Endothelial cell of umbilical vein (primary cell): ENCODE measurements at regions not wholly inside any gene's neighbourhood (a gene's known extent, or its start where the extent isn't known, plus 50 kb on each side); places are given as distances from the start of the nearest gene placed in this dataset.

ENCODE experiments used
- BruUV-seq: library from RNA; stranded (reverse); fragments of 400-500 nt; replicated peaks from 2 replicates; lab custom pipeline; 2021; lab: Mats Ljungman, UMichigan
- CTCF ChIA-PET: fragments of 300-600, 350-600 bp; sonication (Branson Sonifier 250); formaldehyde crosslinking; loops from one replicate; lab custom pipeline; 2021; ENCODE audit warnings: antibody characterized with exemption, inconsistent platforms; lab: Charles Lee
- POLR2A ChIA-PET: fragments of 300-600, 350-600 bp; sonication (Branson Sonifier 250); formaldehyde crosslinking; loops from one replicate; lab custom pipeline; 2021; ENCODE audit warnings: antibody characterized with exemption, inconsistent platforms; lab: Charles Lee
- DNase-seq: peaks from one replicate; pipeline ENCODE4 v3.0.0-alpha.2; 2011; ENCODE audit warnings: low read depth, low spot score
- FAIRE-seq: peaks from 2 replicates; lab custom pipeline; 2011; peaks lifted over from hg19 to GRCh38; lab: Jason Lieb, UNC
- H2AFZ ChIP-seq: 2 replicates; pipeline ENCODE4 v1.6.0; 2012; ENCODE audit warnings: low read depth, low read length, control low read depth, inconsistent platforms
- H3K27ac ChIP-seq: 2 replicates; pipeline ENCODE4 v1.5.1; 2011; ENCODE audit warnings: low read depth, mild to moderate bottlenecking, control low read depth, low read length, moderate library complexity; ENCODE audit not compliant: insufficient read depth
- H3K27me3 ChIP-seq, 2 experiments: 2 replicates each; pipeline versions ENCODE4 v1.6.0 to v1.6.1; 2011; ENCODE audit warnings: low read length in 2 of 2, mixed read lengths in 1 of 2; ENCODE audit not compliant: control insufficient read depth in 2 of 2, insufficient read depth in 2 of 2
- H3K36me3 ChIP-seq, 2 experiments: 2 replicates in 1 of 2; 3 replicates in 1 of 2; pipeline ENCODE4 v1.5.1; 2011; ENCODE audit warnings: low read length in 2 of 2, mild to moderate bottlenecking in 1 of 2, moderate library complexity in 1 of 2; ENCODE audit not compliant: control insufficient read depth in 2 of 2, insufficient read depth in 2 of 2; ENCODE audit errors: extremely low read depth in 1 of 2
- H3K4me1 ChIP-seq: 3 replicates; pipeline ENCODE4 v1.5.1; 2011; ENCODE audit warnings: mild to moderate bottlenecking, low read length; ENCODE audit not compliant: control insufficient read depth, insufficient read depth; ENCODE audit errors: extremely low read depth
- H3K4me2 ChIP-seq: 2 replicates; pipeline ENCODE4 v1.6.1; 2011; ENCODE audit warnings: low read length, control low read depth, mixed read lengths; ENCODE audit not compliant: insufficient read depth
- H3K4me3 ChIP-seq, 3 experiments: fragments of 200-600 bp in 1 of 3; sonication (generic), shearing (Covaris generic) in 1 of 3; replicated peaks in 1 of 3; 2 replicates each; pipeline ENCODE4 v1.5.1; 2011 to 2016; ENCODE audit warnings: control low read depth in 3 of 3, low read length in 3 of 3, mild to moderate bottlenecking in 2 of 3, inconsistent platforms in 1 of 3, low read depth in 1 of 3, moderate library complexity in 1 of 3; ENCODE audit not compliant: insufficient read depth in 1 of 3
- H3K79me2 ChIP-seq: 2 replicates; pipeline ENCODE4 v1.6.0; 2012; ENCODE audit warnings: low read length, inconsistent platforms; ENCODE audit not compliant: control insufficient read depth, insufficient read depth
- H3K9ac ChIP-seq: replicated peaks from 2 replicates; pipeline ENCODE3; 2011; ENCODE audit warnings: low read length, control low read depth; ENCODE audit not compliant: insufficient read depth; ENCODE audit errors: extremely low read depth
- H3K9me1 ChIP-seq: replicated peaks from 3 replicates; pipeline ENCODE4 v1.6.0; 2011; ENCODE audit warnings: mild to moderate bottlenecking, low read length; ENCODE audit not compliant: control insufficient read depth, insufficient read depth; ENCODE audit errors: extremely low read depth
- H3K9me3 ChIP-seq: replicated peaks from 2 replicates; pipeline ENCODE4 v1.5.1; 2012; ENCODE audit warnings: low read length, inconsistent platforms; ENCODE audit not compliant: control insufficient read depth, insufficient read depth
- H4K20me1 ChIP-seq: replicated peaks from 2 replicates; pipeline ENCODE3; 2011; ENCODE audit warnings: mild to moderate bottlenecking, low read length; ENCODE audit not compliant: control insufficient read depth, insufficient read depth; ENCODE audit errors: extremely low read depth
- EZH2 ChIP-seq: IDR thresholded peaks from 2 replicates; pipeline ENCODE4 v1.6.1; 2012; ENCODE audit warnings: borderline replicate concordance, low read depth, mild to moderate bottlenecking, moderate library complexity, low read length, inconsistent platforms; ENCODE audit not compliant: severe bottlenecking
- FOS ChIP-seq: IDR thresholded peaks from 2 replicates; pipeline ENCODE4 v1.6.1; 2011; ENCODE audit warnings: mild to moderate bottlenecking, low read length, moderate library complexity, borderline replicate concordance; ENCODE audit not compliant: insufficient read depth
- JUN ChIP-seq: IDR thresholded peaks from 2 replicates; pipeline ENCODE4 v1.6.1; 2011; ENCODE audit warnings: borderline replicate concordance, low read depth; ENCODE audit not compliant: insufficient read length, insufficient read depth
- MYC ChIP-seq: IDR thresholded peaks from one replicate; pipeline ENCODE4 v1.6.1; 2011; ENCODE audit warnings: mild to moderate bottlenecking, low read depth, low read length
- POLR2A ChIP-seq: IDR thresholded peaks from 2 replicates; pipeline ENCODE4 v1.6.1; 2012; ENCODE audit warnings: low read depth, mild to moderate bottlenecking, control low read depth, low read length
- POLR2AphosphoS5 ChIP-seq: IDR thresholded peaks from 2 replicates; pipeline ENCODE4 v1.6.1; 2012; ENCODE audit warnings: low read depth, mild to moderate bottlenecking, control low read depth, low read length, moderate library complexity; ENCODE audit not compliant: insufficient read depth
- dilution Hi-C: fragments of 300-500 bp; cut with MboI; formaldehyde crosslinking; loops from one replicate; pipeline ENCODE4 v1.15.0; 2019; ENCODE audit warnings: low sequenced_read_pairs; ENCODE audit not compliant: extremely low pct_ligation_motif_present
- intact Hi-C: fragments of 100-400 bp; cut with micrococcal nuclease; formaldehyde crosslinking; loops from one replicate; pipeline ENCODE4 v1.10.0; 2022
- TF ChIP-seq, protein P1 (sequence below): IDR thresholded peaks from 2 replicates; pipeline ENCODE4 v1.6.1; 2011; ENCODE audit not compliant: insufficient read depth, insufficient read length

GRCh38 chr1:62928885-62929284 is 145.0 kb downstream of the ATG4C start:
- H3K9ac ChIP-seq: no peak overlapping the region
- H3K4me3 ChIP-seq: no peak overlapping the region
- FAIRE-seq: no peak
- H4K20me1 ChIP-seq: no peaks in the 10 kb centered on the region
- H3K9me3 ChIP-seq: no peaks in the 10 kb centered on the region
- DNase-seq: no peak
- peaks cover 0 to 3% of the 10 kb centered on the region in 2 experiments for H3K27me3 ChIP-seq
- no peak overlapping the region for H3K27ac ChIP-seq
- no peaks in the 10 kb centered on the region for H3K36me3 ChIP-seq
- no peaks in the 10 kb centered on the region for H3K4me1 ChIP-seq
- dilution Hi-C loops: no loop called here
- ChIA-PET POLR2A (no interaction called here), CTCF (no interaction called here)
- no peak for TF ChIP-seq EZH2
- TF ChIP-seq POLR2A: no peak
- TF ChIP-seq FOS: no peak
- TF ChIP-seq, protein P1, sequence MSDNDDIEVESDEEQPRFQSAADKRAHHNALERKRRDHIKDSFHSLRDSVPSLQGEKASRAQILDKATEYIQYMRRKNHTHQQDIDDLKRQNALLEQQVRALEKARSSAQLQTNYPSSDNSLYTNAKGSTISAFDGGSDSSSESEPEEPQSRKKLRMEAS: no peak
- TF ChIP-seq POLR2AphosphoS5: no peak
- TF ChIP-seq JUN: no peak
- no peak for TF ChIP-seq MYC
- no peak overlapping the region for H3K4me2 ChIP-seq
- no peaks in the 10 kb centered on the region for H3K79me2 ChIP-seq
- intact Hi-C loops: no loop called here
- H2AFZ ChIP-seq: no peak overlapping the region
- BruUV-seq: no TSS peak
- H3K9me1 ChIP-seq: no peaks in the 10 kb centered on the region

DNA sequence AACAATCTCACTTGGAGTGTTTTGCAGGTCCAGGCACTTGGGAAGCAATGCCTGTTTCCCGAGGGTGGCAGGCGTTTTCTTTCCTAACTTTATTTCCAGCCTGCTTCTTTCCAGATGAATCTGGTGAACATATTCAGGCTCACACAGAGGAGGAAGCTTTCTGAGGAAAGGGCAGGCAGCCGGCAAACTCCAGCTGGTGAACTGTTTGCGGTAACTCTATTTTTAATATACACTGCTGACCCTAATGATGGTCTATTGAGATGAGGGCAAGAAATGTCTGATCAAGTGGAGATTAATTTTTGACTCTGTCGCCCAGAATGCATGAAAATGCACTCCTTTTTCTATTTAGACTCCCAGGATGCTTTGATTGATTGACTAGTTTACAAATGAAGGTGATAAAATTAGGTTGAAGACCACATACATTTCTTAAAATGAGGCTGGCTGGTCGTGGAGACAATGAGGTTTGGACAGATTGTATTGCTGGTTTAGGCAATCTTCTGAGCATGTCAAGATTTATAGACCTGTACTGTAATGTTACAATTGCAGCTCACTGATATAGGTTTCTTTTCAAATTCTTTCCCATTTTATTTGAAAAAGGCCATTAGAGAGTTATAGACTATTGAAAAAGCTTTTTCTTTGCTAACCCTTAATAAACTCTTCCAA is 153.8 kb downstream of the ATG4C start:
- Histone ChIP-seq H3K9me1 (no peaks in the 10 kb centered on the region), H3K4me3 (no peak overlapping the region), H3K4me2 (no peak overlapping the region), H3K27me3 (no peaks in the 10 kb centered on the region), H3K9me3 (no peaks in the 10 kb centered on the region), H2AFZ (no peak overlapping the region), H3K36me3 (no peaks in the 10 kb centered on the region), H3K4me1 (no peaks in the 10 kb centered on the region), H3K9ac (no peak overlapping the region), H3K79me2 (no peaks in the 10 kb centered on the region), H4K20me1 (no peaks in the 10 kb centered on the region), H3K27ac (no peak overlapping the region)
- no peak for DNase-seq
- BruUV-seq: no TSS peak
- dilution Hi-C loops (no loop called here), intact Hi-C loops (no loop called here)
- ChIA-PET POLR2A (no interaction called here), CTCF (no interaction called here)
- TF ChIP-seq, protein P1: no peak
- TF ChIP-seq FOS: no peak
- no peak for TF ChIP-seq JUN
- FAIRE-seq: no peak
